ENCODE measurements at regions not wholly inside any gene's neighbourhood (a gene's known extent, or its start where the extent isn't known, plus 50 kb on each side); places are given as distances from the start of the nearest gene placed in this dataset.

DNA sequence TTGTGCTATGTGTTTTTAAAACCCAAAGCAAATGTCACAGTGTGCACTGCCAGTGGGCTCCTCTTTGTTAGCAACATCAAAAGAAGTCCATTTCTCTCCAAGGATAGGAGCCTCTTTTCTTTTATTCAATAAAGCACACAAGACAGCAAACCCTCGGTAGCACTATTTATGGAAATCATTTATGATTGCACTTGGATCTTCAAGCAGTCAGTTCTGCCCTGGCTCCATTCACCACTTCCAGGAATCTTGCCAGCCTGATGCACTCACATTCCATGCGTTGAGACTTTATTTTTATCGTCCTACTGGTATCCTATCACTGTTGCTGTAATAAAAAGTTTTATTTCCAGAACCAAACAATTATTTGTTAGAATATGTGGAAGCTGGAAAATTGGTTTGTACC lies 412.1 kb downstream of the TBL1XR1 start:
- Mint-ChIP-seq H3K4me3 (no peak overlapping the region), H3K27ac (no peak overlapping the region), H3K4me1 (peaks cover 15 to 21% of the 10 kb centered on the region in 2 experiments), H3K9me3 (no peaks in the 10 kb centered on the region), H3K36me3 (ENCODE audit: insufficient read depth in 1 of 3, low read depth in 3 of 3) (no peaks in the 10 kb centered on the region), H3K27me3 (ENCODE audit: low read depth) (no peaks in the 10 kb centered on the region)
- no CpG with 5 or more reads among the region's 3 CpGs for WGBS (ENCODE audit: extremely low coverage, insufficient read length, low lambda C conversion rate)
- Histone ChIP-seq H3K4me2 (ENCODE audit: insufficient read depth, insufficient read length, low read length) (no peak overlapping the region), H4K20me1 (ENCODE audit: control insufficient read depth, insufficient read depth, insufficient read length) (no peaks in the 10 kb centered on the region), H3K79me2 (ENCODE audit: insufficient read depth, low read length) (no peaks in the 10 kb centered on the region), H2BK20ac (ENCODE audit: low read depth, low read length, poor library complexity, severe bottlenecking) (no peak overlapping the region), H4K5ac (ENCODE audit: insufficient read length, low read depth, low read length) (no peak overlapping the region), H2AK5ac (ENCODE audit: insufficient read length, low read length) (no peak overlapping the region), H3K18ac (ENCODE audit: insufficient read length, low read depth, low read length) (no peak overlapping the region), H3K56ac (ENCODE audit: insufficient read length, low read depth, low read length) (no peak overlapping the region), H3K27me3 (ENCODE audit: insufficient read depth, low read length) (no peaks in the 10 kb centered on the region), H3T11ph (ENCODE audit: low read length) (no peak overlapping the region), H2AFZ (ENCODE audit: low read length) (no peak overlapping the region), H3K4ac (ENCODE audit: low read depth, low read length) (no peak overlapping the region), H4K8ac (replicated peaks; ENCODE audit: insufficient read length, low read depth, low read length) (no peak overlapping the region), H3K27ac (ENCODE audit: insufficient read length, low read depth, low read length) (no peak overlapping the region), H3K23me2 (ENCODE audit: insufficient read length, low read depth, low read length, poor library complexity, severe bottlenecking) (no peaks in the 10 kb centered on the region), H3K9me3 (ENCODE audit: control insufficient read depth, low read depth, low read length) (no peaks in the 10 kb centered on the region), H3K14ac (ENCODE audit: insufficient read depth, low read length) (no peak overlapping the region), H2BK5ac (ENCODE audit: insufficient read length, low read length) (no peak overlapping the region), H2BK12ac (ENCODE audit: insufficient read length, low read depth, low read length) (no peak overlapping the region), H3K79me1 (ENCODE audit: insufficient read depth, low read depth, low read length, poor library complexity, severe bottlenecking) (no peaks in the 10 kb centered on the region), H3K23ac (ENCODE audit: insufficient read length, low read depth, low read length) (no peak overlapping the region), H3K4me1 (ENCODE audit: insufficient read depth, low read length) (no peaks in the 10 kb centered on the region; the same call in 1 of the 2 replicates), H2BK15ac (ENCODE audit: low read depth, low read length) (no peak overlapping the region), H4K91ac (ENCODE audit: insufficient read length, low read depth, low read length) (no peak overlapping the region), H2BK120ac (ENCODE audit: low read depth, low read length, poor library complexity, severe bottlenecking) (no peak overlapping the region), H3K9ac (ENCODE audit: extremely low read depth, insufficient read length, low read length) (no peak overlapping the region)
- DNase-seq = no peak
- TF ChIP-seq, protein P1, sequence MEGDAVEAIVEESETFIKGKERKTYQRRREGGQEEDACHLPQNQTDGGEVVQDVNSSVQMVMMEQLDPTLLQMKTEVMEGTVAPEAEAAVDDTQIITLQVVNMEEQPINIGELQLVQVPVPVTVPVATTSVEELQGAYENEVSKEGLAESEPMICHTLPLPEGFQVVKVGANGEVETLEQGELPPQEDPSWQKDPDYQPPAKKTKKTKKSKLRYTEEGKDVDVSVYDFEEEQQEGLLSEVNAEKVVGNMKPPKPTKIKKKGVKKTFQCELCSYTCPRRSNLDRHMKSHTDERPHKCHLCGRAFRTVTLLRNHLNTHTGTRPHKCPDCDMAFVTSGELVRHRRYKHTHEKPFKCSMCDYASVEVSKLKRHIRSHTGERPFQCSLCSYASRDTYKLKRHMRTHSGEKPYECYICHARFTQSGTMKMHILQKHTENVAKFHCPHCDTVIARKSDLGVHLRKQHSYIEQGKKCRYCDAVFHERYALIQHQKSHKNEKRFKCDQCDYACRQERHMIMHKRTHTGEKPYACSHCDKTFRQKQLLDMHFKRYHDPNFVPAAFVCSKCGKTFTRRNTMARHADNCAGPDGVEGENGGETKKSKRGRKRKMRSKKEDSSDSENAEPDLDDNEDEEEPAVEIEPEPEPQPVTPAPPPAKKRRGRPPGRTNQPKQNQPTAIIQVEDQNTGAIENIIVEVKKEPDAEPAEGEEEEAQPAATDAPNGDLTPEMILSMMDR (conservative IDR thresholded peaks at IDR 0.05) = no peak

All from H9 (cell line).